WTC11 (cell line): ENCODE measurements at regions not wholly inside any gene's neighbourhood (a gene's known extent, or its start where the extent isn't known, plus 50 kb on each side); places are given as distances from the start of the nearest gene placed in this dataset.
"Not testable (repeated sequence)": the region's sequence is repeated elsewhere in the genome, so short reads cannot be mapped to it uniquely, and the experiment has no call there.

Source experiments
- ATAC-seq: fragments of 200-7000 bp; cut with Tn5 transposase; 2 replicates; pipeline ENCODE4 v1.10.0; 2021; ENCODE audit warnings: mild to moderate bottlenecking, moderate library complexity
- CTCF ChIA-PET: fragments of 300-600 bp; sonication (Branson Sonifier 250); formaldehyde crosslinking; loops from one replicate; lab custom pipeline; 2021; ENCODE audit warnings: antibody characterized with exemption; lab: Charles Lee
- POLR2A ChIA-PET: fragments of 350-600 bp; sonication (Branson Sonifier 250); formaldehyde crosslinking; loops from one replicate; lab custom pipeline; 2021; ENCODE audit warnings: antibody characterized with exemption; lab: Charles Lee
- DNase-seq: peaks from one replicate; pipeline ENCODE4 v3.0.0; 2021; ENCODE audit warnings: low spot score
- H3K27ac Mint-ChIP-seq: 2 replicates; pipeline ENCODE4 v1.8.0; 2021; ENCODE audit warnings: mixed read lengths
- H3K27me3 Mint-ChIP-seq: 2 replicates; pipeline ENCODE4 v1.8.0; 2021; ENCODE audit warnings: low read depth, mild to moderate bottlenecking, moderate library complexity, mixed read lengths
- H3K36me3 Mint-ChIP-seq: 2 replicates; pipeline ENCODE4 v1.8.0; 2021; ENCODE audit warnings: mixed read lengths
- H3K4me1 Mint-ChIP-seq: 2 replicates; pipeline ENCODE4 v1.8.0; 2022; ENCODE audit warnings: mixed read lengths
- H3K4me3 Mint-ChIP-seq: 2 replicates; pipeline ENCODE4 v1.8.0; 2021; ENCODE audit warnings: mild to moderate bottlenecking, moderate library complexity, mixed read lengths
- H3K9me3 Mint-ChIP-seq: 2 replicates; pipeline ENCODE4 v1.8.0; 2021; ENCODE audit warnings: mixed read lengths
- ATF1 ChIP-seq: sonication (generic); formaldehyde crosslinking; IDR thresholded peaks from 2 replicates; pipeline ENCODE4 v1.8.1; 2023; ENCODE audit warnings: mild to moderate bottlenecking, moderate library complexity, missing genetic modification reagents
- ATF3 ChIP-seq: sonication (generic); formaldehyde crosslinking; conservative IDR thresholded peaks from 2 replicates; pipeline ENCODE4 v1.8.1; 2022; ENCODE audit warnings: mild to moderate bottlenecking, missing genetic modification reagents
- CDX4 ChIP-seq: fragments of 250-450 bp; sonication (Bioruptor Pico); IDR thresholded peaks from 2 replicates; pipeline ENCODE4 v1.9.0; 2021; ENCODE audit warnings: moderate library complexity, mild to moderate bottlenecking, inconsistent platforms, borderline replicate concordance
- ESRRA ChIP-seq: sonication (generic); formaldehyde crosslinking; IDR thresholded peaks from 2 replicates; pipeline ENCODE4 v1.8.1; 2022; ENCODE audit warnings: mild to moderate bottlenecking, missing genetic modification reagents, borderline replicate concordance
- FOXP1 ChIP-seq: sonication (generic); formaldehyde crosslinking; IDR thresholded peaks from 2 replicates; pipeline ENCODE4 v1.8.0; 2022; ENCODE audit warnings: missing genetic modification reagents, mild to moderate bottlenecking, moderate library complexity, borderline replicate concordance
- GRHL2 ChIP-seq: fragments of 250-450 bp; sonication (Bioruptor Pico); IDR thresholded peaks from 2 replicates; pipeline ENCODE4 v1.8.0; 2022; ENCODE audit warnings: mild to moderate bottlenecking, moderate library complexity; ENCODE audit not compliant: insufficient replicate concordance, severe bottlenecking
- JUN ChIP-seq: sonication (generic); formaldehyde crosslinking; IDR thresholded peaks from 2 replicates; pipeline ENCODE4 v1.8.0; 2023; ENCODE audit warnings: mild to moderate bottlenecking, missing genetic modification reagents
- KAT7 ChIP-seq: sonication (generic); formaldehyde crosslinking; IDR thresholded peaks from 2 replicates; pipeline ENCODE4 v1.8.1; 2023; ENCODE audit warnings: missing genetic modification reagents, mild to moderate bottlenecking, borderline replicate concordance
- NFE2L1 ChIP-seq: sonication (generic); formaldehyde crosslinking; IDR thresholded peaks from 2 replicates; pipeline ENCODE4 v1.8.1; 2023; ENCODE audit warnings: missing genetic modification reagents
- NR2C2 ChIP-seq: sonication (generic); formaldehyde crosslinking; IDR thresholded peaks from 2 replicates; pipeline ENCODE4 v1.8.0; 2022; ENCODE audit warnings: mild to moderate bottlenecking, missing genetic modification reagents
- NR3C1 ChIP-seq: sonication (generic); formaldehyde crosslinking; conservative IDR thresholded peaks from 2 replicates; pipeline ENCODE4 v1.8.1; 2023; ENCODE audit warnings: low read depth, mild to moderate bottlenecking, missing genetic modification reagents
- RORB ChIP-seq: fragments of 250-450 bp; sonication (Bioruptor Pico); IDR thresholded peaks from 2 replicates; pipeline ENCODE4 v1.9.0; 2021; ENCODE audit warnings: mild to moderate bottlenecking
- SMAD3 ChIP-seq: sonication (generic); formaldehyde crosslinking; IDR thresholded peaks from 2 replicates; pipeline ENCODE4 v1.8.0; 2022; ENCODE audit warnings: missing genetic modification reagents, mild to moderate bottlenecking, borderline replicate concordance
- SP1 ChIP-seq: sonication (generic); formaldehyde crosslinking; conservative IDR thresholded peaks from 2 replicates; pipeline ENCODE4 v1.8.1; 2022; ENCODE audit warnings: missing genetic modification reagents
- TCF7 ChIP-seq: sonication (generic); formaldehyde crosslinking; IDR thresholded peaks from 2 replicates; pipeline ENCODE4 v1.8.0; 2022; ENCODE audit warnings: mild to moderate bottlenecking, low read depth, missing genetic modification reagents, moderate library complexity
- TEAD1 ChIP-seq: sonication (generic); formaldehyde crosslinking; IDR thresholded peaks from 2 replicates; pipeline ENCODE4 v1.8.0; 2022; ENCODE audit warnings: mild to moderate bottlenecking, missing genetic modification reagents
- TEAD4 ChIP-seq: sonication (generic); formaldehyde crosslinking; IDR thresholded peaks from 2 replicates; pipeline ENCODE4 v1.8.0; 2022; ENCODE audit warnings: mild to moderate bottlenecking, missing genetic modification reagents
- ZNF138 ChIP-seq: sonication (generic); formaldehyde crosslinking; conservative IDR thresholded peaks from 2 replicates; pipeline ENCODE4 v1.8.1; 2022; ENCODE audit warnings: mild to moderate bottlenecking, moderate library complexity, missing genetic modification reagents
- ZNF219 ChIP-seq: sonication (generic); formaldehyde crosslinking; IDR thresholded peaks from 2 replicates; pipeline ENCODE4 v1.8.0; 2023; ENCODE audit warnings: missing genetic modification reagents, mild to moderate bottlenecking, borderline replicate concordance
- ZNF317 ChIP-seq: sonication (generic); formaldehyde crosslinking; IDR thresholded peaks from 2 replicates; pipeline ENCODE4 v1.8.1; 2023; ENCODE audit warnings: low read depth, mild to moderate bottlenecking, moderate library complexity, missing genetic modification reagents, borderline replicate concordance
- TF ChIP-seq, protein P1 (sequence below): sonication (generic); formaldehyde crosslinking; IDR thresholded peaks from 2 replicates; pipeline ENCODE4 v1.8.1; 2022; ENCODE audit warnings: mild to moderate bottlenecking, missing genetic modification reagents, moderate library complexity, borderline replicate concordance

- Mint-ChIP-seq H3K27me3 (no peaks in the 10 kb centered on the region; the same call in 1 of the 2 replicates), H3K27ac (no peak overlapping the region), H3K36me3 (no peaks in the 10 kb centered on the region), H3K9me3 (peaks cover 3% of the 10 kb centered on the region; the same call in 1 of the 2 replicates), H3K4me3 (no peak overlapping the region), H3K4me1 (0 out of 2 replicates have a peak, but pooled peaks cover 2% of the 10 kb centered on the region)
- TF ChIP-seq ZNF219 (CRISPR knock-in tag), result no peak
- no peak for TF ChIP-seq FOXP1 (CRISPR knock-in tag)
- TF ChIP-seq GRHL2, result no peak
- TF ChIP-seq ESRRA, result no peak
- no peak for TF ChIP-seq NR2C2 (CRISPR knock-in tag)
- TF ChIP-seq TEAD1 (CRISPR knock-in tag), result no peak
- TF ChIP-seq JUN (CRISPR knock-in tag), result no peak
- no peak for TF ChIP-seq NR3C1 (CRISPR knock-in tag)
- no peak for TF ChIP-seq CDX4 (CRISPR knock-in tag)
- no peak for TF ChIP-seq KAT7 (CRISPR knock-in tag)
- no peak for TF ChIP-seq ATF1 (CRISPR knock-in tag)
- TF ChIP-seq SP1 (CRISPR knock-in tag), result no peak
- ATAC-seq, result no peak
- CTCF ChIA-PET, result no interaction called here
- DNase-seq, result no peak
- POLR2A ChIA-PET, result interaction anchor here (0.6 kb wide), 1 partner anchor 360 kb away, joined by 3 read pairs; no protein-coding TSS in a partner anchor
Measured at GRCh38 chr12:79991586-79991985, 56.7 kb upstream of the PPP1R12A start.

DNA sequence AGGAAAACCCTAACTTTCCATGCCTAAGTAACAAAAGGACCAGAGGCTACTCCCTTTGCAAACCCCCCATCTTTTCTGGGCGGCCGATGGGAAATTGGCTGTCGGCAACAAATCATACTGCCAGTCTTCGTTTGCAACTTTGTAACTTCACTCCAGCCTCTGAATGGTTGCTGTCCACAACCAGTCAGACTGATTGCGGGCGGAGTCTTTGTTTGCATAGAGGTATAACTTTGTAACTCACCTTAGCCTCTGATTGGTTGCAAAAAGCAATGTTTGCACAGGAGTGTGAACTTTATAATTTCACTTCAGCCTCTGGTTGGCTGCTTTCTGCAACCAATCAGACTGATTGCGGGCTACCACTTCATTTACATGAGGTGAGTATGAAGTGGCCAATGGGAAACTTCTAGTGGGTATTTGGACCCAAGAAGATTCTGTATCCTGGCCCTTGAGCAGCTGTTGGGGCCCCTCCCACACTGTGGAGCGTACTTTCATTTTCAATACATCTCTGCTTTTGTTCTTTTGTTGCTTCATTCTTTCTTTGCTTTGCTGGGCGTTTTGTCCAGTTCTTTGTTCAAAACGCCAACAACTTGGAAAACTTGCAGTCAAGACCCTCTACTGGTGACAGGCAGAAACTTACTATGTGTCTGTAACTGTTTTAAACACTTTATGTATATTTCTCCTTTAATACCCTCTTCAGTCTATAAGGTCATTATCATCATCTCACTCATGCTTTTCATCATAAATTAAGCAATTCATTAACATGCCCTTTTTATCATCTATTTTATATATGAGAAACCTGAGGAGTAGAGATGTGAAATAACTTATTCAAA is 55.8 kb upstream of the PPP1R12A start:
- H3K36me3 Mint-ChIP-seq, H3K4me1 Mint-ChIP-seq, H3K4me3 Mint-ChIP-seq, ATAC-seq, H3K9me3 Mint-ChIP-seq, DNase-seq, H3K27ac Mint-ChIP-seq, CTCF ChIA-PET, H3K27me3 Mint-ChIP-seq, POLR2A ChIA-PET: not testable (repeated sequence)

GRCh38 chr12:79988368-79988767 is 53.5 kb upstream of the PPP1R12A start:
- POLR2A ChIA-PET, result interaction anchor here (0.7 kb wide), 1 partner anchor 30 kb away, joined by 4 read pairs; no protein-coding TSS in a partner anchor
- H3K4me3 Mint-ChIP-seq, result no peak overlapping the region
- H3K9me3 Mint-ChIP-seq, result no peaks in the 10 kb centered on the region
- TF ChIP-seq ZNF317 (no peak), SMAD3 (CRISPR knock-in tag) (no peak), NFE2L1 (CRISPR knock-in tag) (no peak), ZNF138 (no peak), TCF7 (CRISPR knock-in tag) (no peak), JUN (CRISPR knock-in tag) (no peak), TEAD4 (no peak), ATF3 (CRISPR knock-in tag) (no peak), NR3C1 (CRISPR knock-in tag) (no peak), KAT7 (CRISPR knock-in tag) (no peak), RORB (CRISPR knock-in tag) (no peak)
- TF ChIP-seq, protein P1, sequence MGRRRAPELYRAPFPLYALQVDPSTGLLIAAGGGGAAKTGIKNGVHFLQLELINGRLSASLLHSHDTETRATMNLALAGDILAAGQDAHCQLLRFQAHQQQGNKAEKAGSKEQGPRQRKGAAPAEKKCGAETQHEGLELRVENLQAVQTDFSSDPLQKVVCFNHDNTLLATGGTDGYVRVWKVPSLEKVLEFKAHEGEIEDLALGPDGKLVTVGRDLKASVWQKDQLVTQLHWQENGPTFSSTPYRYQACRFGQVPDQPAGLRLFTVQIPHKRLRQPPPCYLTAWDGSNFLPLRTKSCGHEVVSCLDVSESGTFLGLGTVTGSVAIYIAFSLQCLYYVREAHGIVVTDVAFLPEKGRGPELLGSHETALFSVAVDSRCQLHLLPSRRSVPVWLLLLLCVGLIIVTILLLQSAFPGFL, result no peak
- CTCF ChIA-PET, result no interaction called here
- 0 out of 2 replicates have a peak, but pooled peaks cover 2% of the 10 kb centered on the region for H3K4me1 Mint-ChIP-seq
- H3K36me3 Mint-ChIP-seq, result no peaks in the 10 kb centered on the region
- no peak for DNase-seq
- ATAC-seq, result no peak
- H3K27me3 Mint-ChIP-seq, result no peaks in the 10 kb centered on the region
- no peak overlapping the region for H3K27ac Mint-ChIP-seq
